GM10248 (cell line): ENCODE measurements at regions not wholly inside any gene's neighbourhood (a gene's known extent, or its start where the extent isn't known, plus 50 kb on each side); places are given as distances from the start of the nearest gene placed in this dataset.

ENCODE experiments used
- CTCF ChIA-PET: fragments of 300-600 bp; sonication (Branson Sonifier 250); formaldehyde crosslinking; extraction: SDS; loops from one replicate; lab custom pipeline; 2021; ENCODE audit warnings: antibody characterized with exemption; lab: Yijun Ruan, JAX
- POLR2A ChIA-PET: fragments of 350-650 bp; sonication (Branson Sonifier 250); formaldehyde crosslinking; extraction: SDS; loops from one replicate; lab custom pipeline; 2020; ENCODE audit warnings: antibody characterized with exemption; lab: Yijun Ruan, JAX
- DNase-seq: peaks from one replicate; pipeline ENCODE4 v3.0.0; 2012; ENCODE audit errors: extremely low spot score
- CTCF ChIP-seq: IDR thresholded peaks from 2 replicates; pipeline ENCODE4 v1.5.1; 2012; ENCODE audit warnings: mild to moderate bottlenecking, low read depth; ENCODE audit errors: extremely low read depth, missing control alignments, control extremely low read depth

GRCh38 chr14:89533136-89533535 lies 116.1 kb upstream of the FOXN3 start:
- TF ChIP-seq CTCF, result no peak
- no peak for DNase-seq
- ChIA-PET POLR2A (no interaction called here), CTCF (interaction anchor here (1.1 kb wide), 1 partner anchor 13 kb away, joined by 3 read pairs; no protein-coding TSS in a partner anchor)

- CTCF ChIA-PET, result no interaction called here
- POLR2A ChIA-PET, result no interaction called here
Observed at GRCh38 chr14:89531661-89532335, 114.8 kb upstream of the FOXN3 start.

GRCh38 chr14:89524990-89525667 lies 108.1 kb upstream of the FOXN3 start:
- DNase-seq, result no peak
- ChIA-PET CTCF (no interaction called here), POLR2A (no interaction called here)
- TF ChIP-seq CTCF, result no peak

More at GRCh38 chr14:89531661-89532335, 114.8 kb upstream of the FOXN3 start:
- TF ChIP-seq CTCF, result no peak
- DNase-seq, result no peak

GRCh38 chr14:89524412-89524811 lies 107.4 kb upstream of the FOXN3 start:
- POLR2A ChIA-PET, result no interaction called here
- no peak for DNase-seq
- CTCF ChIA-PET, result interaction anchor here (1.2 kb wide), 1 partner anchor 14 kb away, joined by 3 read pairs; no protein-coding TSS in a partner anchor

GRCh38 chr14:89521988-89522387 lies 105.0 kb upstream of the FOXN3 start:
- ChIA-PET POLR2A (no interaction called here), CTCF (no interaction called here)
- TF ChIP-seq CTCF, result no peak
- DNase-seq, result no peak

More at GRCh38 chr14:89524412-89524811, 107.4 kb upstream of the FOXN3 start:
- no peak for TF ChIP-seq CTCF

- POLR2A ChIA-PET, result no interaction called here
- no peak for DNase-seq
- CTCF ChIA-PET, result interaction anchor here (1.3 to 1.5 kb wide), 2 partner anchors 9 to 26 kb away, joined by 4 read pairs; no protein-coding TSS in a partner anchor
- TF ChIP-seq CTCF, result no peak
Observed at GRCh38 chr14:89519040-89519439, 102.0 kb upstream of the FOXN3 start.
